ENCODE measurements at regions not wholly inside any gene's neighbourhood (a gene's known extent, or its start where the extent isn't known, plus 50 kb on each side); places are given as distances from the start of the nearest gene placed in this dataset.
A peak's percentile ranks its signal among the peaks of the same experiment; 100 is the strongest.
"Not testable (repeated sequence)": the region's sequence is repeated elsewhere in the genome, so short reads cannot be mapped to it uniquely, and the experiment has no call there.

DNA sequence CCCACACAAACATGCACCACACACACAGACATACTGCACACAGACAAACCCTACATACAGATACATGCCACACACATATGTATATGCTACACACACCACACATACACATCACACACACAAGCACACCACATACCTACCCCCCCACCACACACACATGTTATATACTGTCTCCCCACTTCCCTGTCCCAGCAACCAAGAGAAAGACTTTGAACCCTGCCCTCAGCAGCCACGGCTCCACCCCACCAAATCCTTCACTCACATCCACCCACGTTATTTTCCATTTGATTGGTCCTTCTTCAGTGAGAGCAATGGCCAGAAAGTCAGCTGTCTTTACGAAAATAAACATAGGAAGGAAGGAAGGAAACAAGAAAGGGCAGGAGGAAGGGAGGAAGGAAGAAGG lies 479.8 kb downstream of the DIRAS2 start:
- Histone ChIP-seq H3K23ac (ENCODE audit: low read length in 2 of 2) (no peak overlapping the region), H2BK120ac (ENCODE audit: low read depth, low read length) (no peak overlapping the region), H3K27ac (ENCODE audit: low read length, poor library complexity, severe bottlenecking) (no peak overlapping the region), H3K4me1 (ENCODE audit: control insufficient read depth, insufficient read depth, low read depth, low read length) (no peaks in the 10 kb centered on the region), H3K9ac (ENCODE audit: low read length) (no peak overlapping the region), H4K8ac (ENCODE audit: low read length) (no peak overlapping the region), H3K4ac (ENCODE audit: low read depth in 1 of 2, low read length in 2 of 2) (no peak overlapping the region), H3K79me1 (replicated peaks; ENCODE audit: low read length, poor library complexity, severe bottlenecking) (no peaks in the 10 kb centered on the region), H2BK15ac (ENCODE audit: low read depth, poor library complexity, severe bottlenecking) (no peak overlapping the region), H3K36me3 (ENCODE audit: control insufficient read depth in 1 of 2, insufficient read depth in 2 of 2, low read depth in 1 of 2, low read length in 2 of 2) (no peaks in the 10 kb centered on the region), H2BK12ac (ENCODE audit: low read length in 2 of 2) (no peak overlapping the region), H3K14ac (ENCODE audit: low read length in 2 of 2) (peak overlapping the region in 1 of 2 experiments; percentile 44), H3K4me3 (ENCODE audit: insufficient read depth in 1 of 2, low read depth in 1 of 2, low read length in 2 of 2) (no peak overlapping the region), H3K18ac (ENCODE audit: low read depth in 1 of 2, low read length in 2 of 2) (no peak overlapping the region), H4K91ac (ENCODE audit: low read length) (no peak overlapping the region), H3K9me3 (ENCODE audit: control insufficient read depth, low read length) (no peaks in the 10 kb centered on the region), H2BK5ac (ENCODE audit: low read depth, low read length, poor library complexity, severe bottlenecking) (no peak overlapping the region), H3K27me3 (ENCODE audit: control insufficient read depth in 1 of 2, insufficient read depth in 1 of 2, low read length in 2 of 2) (peaks cover 5 to 19% of the 10 kb centered on the region in 2 experiments), H2AFZ (ENCODE audit: low read depth, low read length) (no peak overlapping the region), H2AK5ac (ENCODE audit: low read length, severe bottlenecking) (no peak overlapping the region), H3K4me2 (ENCODE audit: low read length, poor library complexity, severe bottlenecking) (no peak overlapping the region)
- DNase-seq = no peak
- 81% methylated on average over 2 of the region's 3 CpGs for WGBS

GRCh38 chr9:90165281-90165680 lies 477.3 kb downstream of the DIRAS2 start:
- H3K27me3 ChIP-seq (ENCODE audit: control insufficient read depth in 1 of 2, insufficient read depth in 1 of 2, low read length in 2 of 2) = peaks cover 7 to 9% of the 10 kb centered on the region in 2 experiments
- no peak overlapping the region for H3K4me2 ChIP-seq (ENCODE audit: low read length, poor library complexity, severe bottlenecking)
- H3K9me3 ChIP-seq (ENCODE audit: control insufficient read depth, low read length) = no peaks in the 10 kb centered on the region
- H3K18ac ChIP-seq (ENCODE audit: low read depth in 1 of 2, low read length in 2 of 2) = no peak overlapping the region
- 90% methylated on average over 5 of the region's 6 CpGs for WGBS
- H2BK120ac ChIP-seq (ENCODE audit: low read depth, low read length) = no peak overlapping the region
- no peak overlapping the region for H2BK15ac ChIP-seq (ENCODE audit: low read depth, poor library complexity, severe bottlenecking)
- H3K14ac ChIP-seq (ENCODE audit: low read length in 2 of 2) = no peak overlapping the region
- DNase-seq = no peak
- H2AFZ ChIP-seq (ENCODE audit: low read depth, low read length) = no peak overlapping the region
- H3K9ac ChIP-seq (ENCODE audit: low read length) = no peak overlapping the region
- no peak overlapping the region for H4K8ac ChIP-seq (ENCODE audit: low read length)
- no peaks in the 10 kb centered on the region for H3K4me1 ChIP-seq (ENCODE audit: control insufficient read depth, insufficient read depth, low read depth, low read length)
- no peak overlapping the region for H3K4me3 ChIP-seq (ENCODE audit: insufficient read depth in 1 of 2, low read depth in 1 of 2, low read length in 2 of 2)
- no peak overlapping the region for H2AK5ac ChIP-seq (ENCODE audit: low read length, severe bottlenecking)
- no peak overlapping the region for H3K4ac ChIP-seq (ENCODE audit: low read depth in 1 of 2, low read length in 2 of 2)
- no peak overlapping the region for H2BK5ac ChIP-seq (ENCODE audit: low read depth, low read length, poor library complexity, severe bottlenecking)
- H3K79me1 ChIP-seq (replicated peaks; ENCODE audit: low read length, poor library complexity, severe bottlenecking) = no peaks in the 10 kb centered on the region
- H3K23ac ChIP-seq (ENCODE audit: low read length in 2 of 2) = no peak overlapping the region
- no peak overlapping the region for H2BK12ac ChIP-seq (ENCODE audit: low read length in 2 of 2)
- H4K91ac ChIP-seq (ENCODE audit: low read length) = no peak overlapping the region
- no peak overlapping the region for H3K27ac ChIP-seq (ENCODE audit: low read length, poor library complexity, severe bottlenecking)
- no peaks in the 10 kb centered on the region for H3K36me3 ChIP-seq (ENCODE audit: control insufficient read depth in 1 of 2, insufficient read depth in 2 of 2, low read depth in 1 of 2, low read length in 2 of 2)

DNA sequence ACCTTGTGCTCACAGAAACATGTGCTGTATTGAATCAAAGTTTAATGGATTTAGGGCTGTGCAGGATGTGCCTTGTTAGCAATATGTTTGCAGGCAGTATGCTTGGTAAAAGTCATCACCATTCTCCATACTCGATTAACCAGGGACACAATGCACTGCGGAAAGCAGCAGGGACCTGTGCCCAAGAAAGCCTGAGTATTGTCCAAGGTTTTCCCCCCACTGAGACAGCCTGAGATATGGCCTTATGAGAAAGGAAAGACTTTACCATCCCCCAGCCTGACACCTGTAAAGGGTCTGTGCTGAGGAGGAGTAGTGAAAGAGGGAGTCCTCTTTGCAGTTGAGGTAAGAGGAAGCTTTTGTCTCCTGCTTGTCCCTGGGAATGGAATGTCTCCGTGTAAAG lies 476.2 kb downstream of the DIRAS2 start:
- DNase-seq; H3K4ac ChIP-seq (ENCODE audit: low read depth in 1 of 2, low read length in 2 of 2); H3K4me1 ChIP-seq (ENCODE audit: control insufficient read depth, insufficient read depth, low read depth, low read length); H3K18ac ChIP-seq (ENCODE audit: low read depth in 1 of 2, low read length in 2 of 2); H3K79me1 ChIP-seq (replicated peaks; ENCODE audit: low read length, poor library complexity, severe bottlenecking); H3K9me3 ChIP-seq (ENCODE audit: control insufficient read depth, low read length); H4K8ac ChIP-seq (ENCODE audit: low read length); H2BK120ac ChIP-seq (ENCODE audit: low read depth, low read length); H3K4me3 ChIP-seq (ENCODE audit: insufficient read depth in 1 of 2, low read depth in 1 of 2, low read length in 2 of 2); H2BK5ac ChIP-seq (ENCODE audit: low read depth, low read length, poor library complexity, severe bottlenecking); H3K23ac ChIP-seq (ENCODE audit: low read length in 2 of 2); H4K91ac ChIP-seq (ENCODE audit: low read length); H2AFZ ChIP-seq (ENCODE audit: low read depth, low read length); H3K9ac ChIP-seq (ENCODE audit: low read length); H3K27me3 ChIP-seq (ENCODE audit: control insufficient read depth in 1 of 2, insufficient read depth in 1 of 2, low read length in 2 of 2); H3K4me2 ChIP-seq (ENCODE audit: low read length, poor library complexity, severe bottlenecking); H2AK5ac ChIP-seq (ENCODE audit: low read length, severe bottlenecking); H2BK12ac ChIP-seq (ENCODE audit: low read length in 2 of 2); H2BK15ac ChIP-seq (ENCODE audit: low read depth, poor library complexity, severe bottlenecking); H3K27ac ChIP-seq (ENCODE audit: low read length, poor library complexity, severe bottlenecking); H3K36me3 ChIP-seq (ENCODE audit: control insufficient read depth in 1 of 2, insufficient read depth in 2 of 2, low read depth in 1 of 2, low read length in 2 of 2); H3K14ac ChIP-seq (ENCODE audit: low read length in 2 of 2): not testable (repeated sequence)
- WGBS = 76% methylated on average over 3 of the region's 3 CpGs

GRCh38 chr9:90167914-90168313 lies 474.7 kb downstream of the DIRAS2 start:
- no peak for DNase-seq
- no peak overlapping the region for H2BK15ac ChIP-seq (ENCODE audit: low read depth, poor library complexity, severe bottlenecking)
- H3K9me3 ChIP-seq (ENCODE audit: control insufficient read depth, low read length) = no peaks in the 10 kb centered on the region
- no peak overlapping the region for H3K14ac ChIP-seq (ENCODE audit: low read length in 2 of 2)
- H3K23ac ChIP-seq (ENCODE audit: low read length in 2 of 2) = no peak overlapping the region
- no peaks in the 10 kb centered on the region for H3K36me3 ChIP-seq (ENCODE audit: control insufficient read depth in 1 of 2, insufficient read depth in 2 of 2, low read depth in 1 of 2, low read length in 2 of 2)
- H2BK5ac ChIP-seq (ENCODE audit: low read depth, low read length, poor library complexity, severe bottlenecking) = no peak overlapping the region
- H3K18ac ChIP-seq (ENCODE audit: low read depth in 1 of 2, low read length in 2 of 2) = no peak overlapping the region
- no peaks in the 10 kb centered on the region for H3K79me1 ChIP-seq (replicated peaks; ENCODE audit: low read length, poor library complexity, severe bottlenecking)
- H3K4me3 ChIP-seq (ENCODE audit: insufficient read depth in 1 of 2, low read depth in 1 of 2, low read length in 2 of 2) = no peak overlapping the region
- H4K91ac ChIP-seq (ENCODE audit: low read length) = no peak overlapping the region
- no peak overlapping the region for H2BK12ac ChIP-seq (ENCODE audit: low read length in 2 of 2)
- no peak overlapping the region for H3K4me2 ChIP-seq (ENCODE audit: low read length, poor library complexity, severe bottlenecking)
- H4K8ac ChIP-seq (ENCODE audit: low read length) = no peak overlapping the region
- peak overlapping the region; percentile 27 for H2AFZ ChIP-seq (ENCODE audit: low read depth, low read length)
- H3K27ac ChIP-seq (ENCODE audit: low read length, poor library complexity, severe bottlenecking) = no peak overlapping the region
- WGBS = 79% methylated on average over 2 of the region's 2 CpGs
- H2BK120ac ChIP-seq (ENCODE audit: low read depth, low read length) = no peak overlapping the region
- H3K4me1 ChIP-seq (ENCODE audit: control insufficient read depth, insufficient read depth, low read depth, low read length) = no peaks in the 10 kb centered on the region
- no peak overlapping the region for H3K4ac ChIP-seq (ENCODE audit: low read depth in 1 of 2, low read length in 2 of 2)
- no peak overlapping the region for H3K9ac ChIP-seq (ENCODE audit: low read length)
- H3K27me3 ChIP-seq (ENCODE audit: control insufficient read depth in 1 of 2, insufficient read depth in 1 of 2, low read length in 2 of 2) = peaks cover 7 to 8% of the 10 kb centered on the region in 2 experiments
- H2AK5ac ChIP-seq (ENCODE audit: low read length, severe bottlenecking) = no peak overlapping the region
